SIG-M5 (cell line): ENCODE measurements at regions not wholly inside any gene's neighbourhood (a gene's known extent, or its start where the extent isn't known, plus 50 kb on each side); places are given as distances from the start of the nearest gene placed in this dataset.
"Not testable (repeated sequence)": the region's sequence is repeated elsewhere in the genome, so short reads cannot be mapped to it uniquely, and the experiment has no call there.

ENCODE experiments used
- DNase-seq: peaks from one replicate; lab custom pipeline; 2025; lab: John Stamatoyannopoulos, UW

- not testable (repeated sequence) for DNase-seq
These were observed 340.9 kb upstream of the PRKCQ start for GRCh38 chr10:6921026-6921425.

DNA sequence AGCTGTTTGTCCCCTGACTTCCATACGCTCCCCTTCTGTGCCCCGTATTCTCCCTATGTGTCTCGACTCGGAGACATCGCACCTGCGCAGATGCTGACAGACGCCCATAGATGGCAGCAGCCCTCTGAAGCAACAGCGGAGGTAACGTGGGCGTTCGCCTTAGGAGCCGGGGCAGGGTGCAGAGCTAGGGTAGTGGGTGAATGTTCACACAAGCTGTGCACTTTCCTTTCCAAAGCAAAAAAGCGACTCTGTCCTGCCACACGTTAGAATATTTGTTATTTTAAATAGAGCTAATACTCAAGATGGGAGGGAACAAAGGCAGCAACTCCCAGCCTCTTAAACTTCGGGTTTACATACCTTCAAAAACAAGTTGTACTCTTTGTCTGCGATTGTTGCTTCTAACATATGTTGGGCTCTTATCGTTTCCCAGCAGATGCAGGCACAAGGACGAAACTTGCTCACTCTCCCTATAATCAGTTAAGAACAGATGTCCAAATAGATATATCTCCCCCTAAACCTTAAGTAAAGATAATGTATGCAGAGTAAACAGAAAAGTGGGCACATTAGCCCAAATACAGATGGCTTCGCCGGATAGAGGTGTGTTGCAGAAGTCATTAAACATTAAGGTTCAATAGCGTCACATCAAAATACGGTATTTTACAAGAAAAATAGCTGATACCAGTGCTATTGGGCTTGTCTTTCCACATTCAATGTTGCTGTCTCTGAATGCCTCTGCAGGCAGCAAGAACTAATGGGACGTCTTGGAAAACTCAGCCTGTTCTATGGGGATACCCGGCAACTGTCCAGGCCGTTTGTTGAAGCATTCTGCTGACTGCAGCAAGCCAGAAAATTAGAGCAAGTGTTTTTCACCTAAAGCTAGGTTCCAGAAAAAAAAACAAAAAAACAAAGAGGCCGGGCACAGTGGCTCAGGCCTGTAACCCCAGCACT lies 340.3 kb upstream of the PRKCQ start:
- DNase-seq = no peak

DNA sequence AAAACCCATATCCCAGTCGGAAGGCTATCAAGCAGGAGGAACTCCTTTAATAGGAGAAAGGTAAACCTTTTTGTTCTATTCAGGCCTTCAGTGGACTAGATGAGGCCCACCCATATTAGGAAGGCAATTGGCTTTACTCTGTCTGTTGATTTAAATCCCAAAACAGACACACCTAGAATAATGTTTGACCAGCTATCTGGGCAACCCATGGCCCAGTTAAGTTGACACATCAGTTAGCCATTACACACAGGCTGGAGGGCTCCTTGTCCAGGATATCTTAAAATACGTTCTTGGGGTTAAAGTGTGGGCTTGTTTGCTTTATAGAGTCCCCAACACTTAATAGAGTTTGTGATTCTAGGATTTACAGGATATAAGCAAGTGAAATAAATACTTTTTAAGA lies 339.0 kb upstream of the PRKCQ start:
- no peak for DNase-seq

- DNase-seq = no peak
These were observed 338.2 kb upstream of the PRKCQ start for GRCh38 chr10:6918305-6918704.

DNA sequence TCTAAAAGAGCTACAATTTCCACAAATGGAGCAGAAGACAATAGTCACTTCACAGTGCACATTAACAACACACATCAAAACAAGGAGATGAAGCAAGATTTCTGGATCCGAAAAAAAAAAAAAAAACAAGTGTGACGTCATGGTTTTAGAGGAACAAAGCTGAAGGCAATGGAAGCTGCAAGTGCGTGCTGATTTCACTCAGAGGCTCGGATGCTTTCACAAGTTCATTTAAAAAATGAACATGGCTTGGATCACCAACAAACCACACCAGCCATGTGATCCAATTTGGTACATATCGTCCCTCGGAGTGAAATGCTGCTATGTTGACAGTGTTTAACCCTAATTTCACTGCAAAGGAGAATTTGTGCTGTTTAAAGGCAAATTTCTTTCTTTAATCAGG lies 337.0 kb upstream of the PRKCQ start:
- no peak for DNase-seq

DNA sequence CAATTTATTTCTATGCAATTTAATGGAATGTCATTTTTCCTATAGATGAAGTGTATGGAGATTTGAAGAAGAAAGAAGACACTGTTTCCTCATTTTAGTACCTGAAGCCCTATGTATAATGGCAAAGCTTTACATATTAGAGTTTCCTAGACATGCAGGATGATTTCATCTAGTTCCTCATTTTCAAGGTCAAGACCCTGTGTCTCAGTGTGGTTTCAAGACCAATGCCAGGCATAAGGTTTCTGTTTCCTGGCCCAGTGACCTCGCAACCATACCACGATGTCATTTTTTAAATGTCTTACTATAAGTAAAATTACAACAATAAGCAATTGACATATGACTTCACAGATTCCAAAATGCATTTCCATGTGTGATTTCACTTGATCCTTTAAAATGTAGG lies 336.5 kb upstream of the PRKCQ start:
- DNase-seq = no peak

GRCh38 chr10:6915307-6915706 lies 335.2 kb upstream of the PRKCQ start:
- DNase-seq = no peak

DNA sequence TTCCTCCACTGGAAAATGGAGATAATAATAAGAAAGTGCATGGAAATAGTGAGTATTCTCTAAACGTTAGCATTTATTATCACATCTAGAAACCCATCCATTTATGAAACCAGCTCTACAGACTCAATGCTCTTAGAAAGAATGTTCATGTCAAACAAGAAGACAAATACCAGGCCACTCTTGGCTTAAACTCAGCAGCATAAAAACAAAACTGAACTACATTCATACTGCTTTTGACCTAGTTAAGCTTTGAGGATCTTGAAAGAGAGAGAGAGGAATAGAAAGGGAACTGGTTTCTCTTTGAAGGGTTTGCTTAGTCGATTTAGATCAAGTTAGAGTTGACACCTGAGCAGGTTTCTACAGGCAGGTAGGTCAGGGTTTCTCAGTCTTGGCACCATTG lies 332.9 kb upstream of the PRKCQ start:
- no peak for DNase-seq

GRCh38 chr10:6912424-6912823 lies 332.3 kb upstream of the PRKCQ start:
- DNase-seq = no peak

GRCh38 chr10:6912021-6912420 lies 331.9 kb upstream of the PRKCQ start:
- DNase-seq = no peak

GRCh38 chr10:6909905-6910560 lies 330.0 kb upstream of the PRKCQ start:
- DNase-seq = no peak

GRCh38 chr10:6907877-6908530 lies 327.9 kb upstream of the PRKCQ start:
- no peak for DNase-seq

DNA sequence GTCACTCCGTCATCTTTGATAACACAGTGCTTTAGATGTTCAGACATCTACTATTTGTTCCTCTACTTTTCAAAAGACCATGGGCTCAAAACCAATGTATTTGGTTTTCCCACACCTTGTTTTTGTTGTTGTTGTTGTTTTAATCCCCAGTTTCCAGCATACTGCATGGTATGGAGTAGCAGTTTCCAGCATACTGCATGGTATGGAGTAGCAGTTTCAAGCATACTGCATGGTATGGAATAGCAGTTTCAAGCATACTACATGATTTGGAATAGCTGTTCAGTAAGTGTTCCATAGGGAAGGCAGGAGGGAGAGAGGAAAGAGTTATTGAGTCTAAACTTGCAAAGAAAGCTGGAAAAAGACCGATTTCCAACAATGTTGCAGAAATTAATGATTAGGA lies 314.3 kb upstream of the PRKCQ start:
- DNase-seq = no peak

DNA sequence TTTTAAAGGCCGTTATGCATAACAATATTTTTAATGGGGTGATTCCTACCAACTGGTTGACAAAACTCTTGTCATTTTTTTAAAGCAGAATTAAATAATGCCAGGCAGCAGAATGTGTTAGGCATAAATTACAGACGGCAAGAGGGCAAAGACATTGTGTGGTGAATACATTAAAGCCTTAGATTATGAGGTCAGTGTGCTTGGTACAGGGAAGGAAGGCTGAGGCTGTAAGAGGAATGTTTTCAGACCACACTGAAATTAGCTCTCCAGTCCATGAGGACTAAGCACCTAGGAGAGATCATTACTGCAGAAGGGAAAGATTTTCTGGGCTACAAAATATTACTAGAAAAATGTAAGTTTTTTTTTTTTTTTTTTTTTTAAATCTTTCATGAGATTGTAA lies 312.8 kb upstream of the PRKCQ start:
- DNase-seq = no peak

DNA sequence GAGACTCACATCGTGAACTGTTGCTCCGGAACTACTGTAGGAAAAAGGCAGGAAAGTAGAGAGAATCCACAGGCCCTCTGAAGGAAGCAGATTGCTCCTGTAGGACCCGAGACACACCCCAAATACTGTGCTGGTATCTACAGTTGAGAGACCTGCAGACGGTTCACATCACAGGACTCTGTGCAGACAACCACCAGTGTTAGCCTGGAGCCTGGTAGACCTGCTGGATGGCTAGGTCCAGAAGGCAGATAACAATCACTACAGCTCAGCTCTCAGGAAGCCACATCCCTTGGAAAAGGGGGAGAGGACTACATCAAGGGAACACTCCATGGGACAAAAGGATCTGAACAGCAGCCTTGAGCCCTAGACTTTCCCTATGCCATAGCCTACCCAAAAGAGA lies 311.8 kb upstream of the PRKCQ start:
- no peak for DNase-seq

DNA sequence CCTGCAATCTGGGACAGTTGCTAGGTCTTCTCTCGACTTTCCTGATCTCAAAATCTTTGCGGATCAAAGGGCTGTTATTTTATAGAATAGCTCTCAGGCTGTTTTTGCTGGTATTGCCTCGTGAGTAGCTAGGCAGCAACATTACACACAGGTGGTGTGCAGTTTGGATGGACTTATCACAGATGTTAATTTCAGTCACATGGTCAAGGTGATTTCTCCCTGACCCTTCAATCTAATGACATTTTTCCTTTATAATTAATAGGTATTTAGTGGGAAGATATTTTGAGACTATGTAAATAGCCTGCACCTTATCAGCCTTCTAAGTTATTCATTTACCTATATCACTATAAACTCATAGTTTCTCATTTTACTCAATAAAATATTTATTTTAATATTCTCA lies 309.6 kb upstream of the PRKCQ start:
- DNase-seq = no peak

GRCh38 chr10:6888434-6888833 lies 308.4 kb upstream of the PRKCQ start:
- DNase-seq = no peak

DNA sequence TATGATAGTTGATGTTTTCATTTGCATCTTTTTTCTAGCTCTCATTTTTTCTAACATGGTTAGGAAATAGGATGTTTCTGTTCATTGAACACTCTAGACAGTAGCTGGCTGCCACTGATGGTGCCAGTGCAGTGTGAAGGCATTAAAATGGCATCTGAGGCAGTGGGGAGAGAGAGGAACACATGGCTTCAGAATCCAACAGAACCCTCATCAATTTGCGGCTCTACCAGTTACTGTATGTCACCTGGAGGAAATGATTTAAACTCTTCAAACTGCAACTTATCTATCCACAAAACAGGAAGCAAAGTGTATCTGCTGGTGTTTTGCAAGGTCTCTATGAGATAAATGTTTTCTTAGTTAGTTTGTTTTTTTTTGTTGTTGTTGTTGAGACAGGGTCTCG lies 305.2 kb upstream of the PRKCQ start:
- DNase-seq = no peak

- DNase-seq = no peak
These were observed 301.9 kb upstream of the PRKCQ start for GRCh38 chr10:6881987-6882386.

DNA sequence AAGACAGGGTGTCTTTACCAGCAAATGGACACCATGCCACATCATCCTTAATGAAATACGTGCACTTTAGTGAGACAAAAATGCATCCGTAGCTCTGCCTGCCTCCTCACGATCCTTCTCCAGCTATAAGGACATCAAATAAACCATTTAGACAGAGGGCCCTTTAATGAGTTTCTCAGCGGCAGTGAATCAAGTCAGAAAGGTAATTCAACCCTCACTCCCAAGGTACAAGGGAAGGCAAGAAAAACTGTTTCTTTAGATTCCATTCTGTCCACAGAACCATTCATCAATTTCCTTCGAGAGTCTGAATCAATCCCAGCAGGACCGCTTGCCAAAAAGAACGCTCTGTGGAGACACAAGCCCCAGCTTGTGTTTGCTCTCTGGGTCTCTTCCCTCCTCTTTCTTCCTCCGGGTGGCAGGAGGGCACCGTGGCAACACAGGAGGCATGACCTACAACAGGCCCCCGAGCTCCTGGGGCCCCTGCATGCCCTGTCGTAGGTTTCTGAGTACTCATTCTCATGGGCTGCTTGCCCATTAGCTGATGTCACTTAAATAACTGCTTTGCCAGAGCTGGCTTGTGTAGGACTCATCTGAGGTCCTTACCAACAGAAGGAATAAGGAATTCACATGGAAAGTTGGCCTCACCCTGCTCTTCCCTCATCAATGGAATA lies 297.8 kb upstream of the PRKCQ start:
- DNase-seq = no peak

DNA sequence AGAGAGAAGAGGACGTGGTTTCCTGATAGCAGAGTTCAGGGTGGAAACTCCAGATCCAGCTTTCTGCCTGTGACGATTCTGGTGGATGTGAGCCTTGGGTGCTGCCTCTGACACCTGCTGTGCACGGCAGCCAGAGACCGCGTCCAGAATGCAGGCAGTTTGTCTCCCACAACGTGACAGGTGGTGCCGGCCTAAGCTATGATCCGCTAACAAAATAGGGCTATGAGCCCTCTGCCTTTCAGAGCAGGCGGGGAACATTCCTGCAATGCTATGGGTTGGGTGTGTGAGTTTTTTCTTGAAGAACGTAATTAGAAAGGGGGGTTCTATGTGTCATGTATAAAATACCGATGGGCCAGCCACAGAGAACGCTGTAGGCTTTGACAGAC lies 297.3 kb upstream of the PRKCQ start:
- no peak for DNase-seq

DNA sequence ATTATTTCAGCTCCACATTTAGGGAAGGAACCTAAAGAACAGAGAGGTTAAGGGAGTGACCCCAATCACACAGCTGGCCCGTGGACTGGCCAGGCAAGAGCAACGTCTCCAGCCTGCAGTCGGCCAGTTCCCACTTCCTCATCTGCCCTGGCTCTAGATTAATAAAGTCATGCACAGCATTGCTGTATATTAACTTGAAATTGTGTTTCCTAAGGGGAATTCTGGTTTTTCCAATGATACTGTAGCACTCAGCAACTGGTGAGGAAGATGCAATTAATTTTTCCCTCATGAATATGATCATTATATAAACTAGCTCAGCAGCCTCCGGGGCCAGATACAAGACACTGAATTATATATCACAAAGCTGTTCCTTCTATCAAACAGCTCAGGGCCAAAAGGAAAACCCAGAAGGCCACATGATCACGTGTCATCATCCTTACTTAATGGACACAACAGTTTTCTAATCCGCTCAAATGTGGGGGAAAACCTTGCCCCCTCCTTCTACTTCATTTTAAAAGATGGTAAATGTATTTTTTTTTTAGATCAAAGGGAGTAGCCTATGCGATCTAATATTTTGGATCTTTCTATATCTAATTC lies 295.3 kb upstream of the PRKCQ start:
- no peak for DNase-seq
